SK-N-SH treated with all-trans-retinoic acid at 6 μM for 48 hours (cell line): ENCODE measurements at regions not wholly inside any gene's neighbourhood (a gene's known extent, or its start where the extent isn't known, plus 50 kb on each side); places are given as distances from the start of the nearest gene placed in this dataset.

Experiments
- ARNTL ChIP-seq: fragments of 450-650 bp; formaldehyde crosslinking; IDR thresholded peaks from 2 replicates; pipeline ENCODE4 v1.5.0; 2020; ENCODE audit warnings: low read depth, mild to moderate bottlenecking, moderate library complexity, borderline replicate concordance
- CSDC2 ChIP-seq: fragments of 250-450 bp; sonication (Bioruptor Pico); IDR thresholded peaks from 2 replicates; pipeline ENCODE4 v1.5.0; 2020; ENCODE audit warnings: mild to moderate bottlenecking, moderate library complexity
- CSRNP3 ChIP-seq: fragments of 250-450 bp; sonication (Bioruptor Pico); IDR thresholded peaks from 2 replicates; pipeline ENCODE4 v1.5.1; 2021; ENCODE audit warnings: mild to moderate bottlenecking, moderate library complexity
- ESRRG ChIP-seq: fragments of 250-450 bp; sonication (Bioruptor Pico); IDR thresholded peaks from 2 replicates; pipeline ENCODE4 v1.6.1; 2021; ENCODE audit warnings: mild to moderate bottlenecking
- ISL1 ChIP-seq: fragments of 250-450 bp; sonication (Bioruptor Pico); IDR thresholded peaks from 2 replicates; pipeline ENCODE4 v2.1.2; 2022; ENCODE audit warnings: mild to moderate bottlenecking, moderate library complexity
- PATZ1 ChIP-seq: fragments of 250-450 bp; sonication (Bioruptor Pico); IDR thresholded peaks from 2 replicates; pipeline ENCODE4 v1.8.0; 2020; ENCODE audit warnings: mild to moderate bottlenecking, moderate library complexity, borderline replicate concordance
- POU6F1 ChIP-seq: fragments of 250-450 bp; sonication (Bioruptor Pico); IDR thresholded peaks from 2 replicates; pipeline ENCODE4 v1.8.0; 2021; ENCODE audit warnings: low read depth, mild to moderate bottlenecking, moderate library complexity, borderline replicate concordance
- RARB ChIP-seq: fragments of 250-450 bp; sonication (Bioruptor Pico); IDR thresholded peaks from 2 replicates; pipeline ENCODE4 v1.8.0; 2021; ENCODE audit warnings: mild to moderate bottlenecking, moderate library complexity
- SNAI2 ChIP-seq: fragments of 250-450 bp; sonication (Bioruptor Pico); IDR thresholded peaks from 2 replicates; pipeline ENCODE4 v1.5.0; 2020; ENCODE audit warnings: mild to moderate bottlenecking, moderate library complexity
- TCF4 ChIP-seq: fragments of 250-450 bp; sonication (Bioruptor Pico); IDR thresholded peaks from 2 replicates; pipeline ENCODE4 v1.8.0; 2021; ENCODE audit warnings: mild to moderate bottlenecking, moderate library complexity, borderline replicate concordance
- ZFP30 ChIP-seq: fragments of 450-650 bp; formaldehyde crosslinking; IDR thresholded peaks from 2 replicates; pipeline ENCODE4 v1.5.0; 2022; ENCODE audit warnings: mild to moderate bottlenecking, moderate library complexity

- TF ChIP-seq ESRRG (CRISPR knock-in tag) (no peak), CSRNP3 (CRISPR knock-in tag) (no peak), PATZ1 (CRISPR knock-in tag) (no peak), ARNTL (CRISPR knock-in tag) (no peak), TCF4 (CRISPR knock-in tag) (no peak), SNAI2 (CRISPR knock-in tag) (no peak), ZFP30 (no peak), CSDC2 (no peak), RARB (CRISPR knock-in tag) (no peak), POU6F1 (CRISPR knock-in tag) (no peak), ISL1 (CRISPR knock-in tag) (no peak)
These were observed 73.4 kb downstream of the ZFP36L2 start for GRCh38 chr2:43152741-43153647.
